HCT116 (cell line): ENCODE measurements at regions not wholly inside any gene's neighbourhood (a gene's known extent, or its start where the extent isn't known, plus 50 kb on each side); places are given as distances from the start of the nearest gene placed in this dataset.

Experiments
- ATAC-seq: fragments of 200-7000 bp; cut with Tn5 transposase; 2 replicates; pipeline ENCODE4 v1.9.1; 2020; ENCODE audit warnings: mild to moderate bottlenecking, moderate library complexity
- BruUV-seq: library from RNA; stranded (reverse); fragments of 400-500 nt; replicated peaks from 2 replicates; lab custom pipeline; 2021; lab: Mats Ljungman, UMichigan
- CTCF ChIA-PET: fragments of 300-600 bp; sonication (Branson Sonifier 250); formaldehyde crosslinking; loops from one replicate; lab custom pipeline; 2021; ENCODE audit warnings: antibody characterized with exemption; lab: Charles Lee
- POLR2A ChIA-PET: fragments of 300-600, 350-600 bp; sonication (Branson Sonifier 250); formaldehyde crosslinking; loops from one replicate; lab custom pipeline; 2021; ENCODE audit warnings: antibody characterized with exemption; lab: Charles Lee
- RAD21 ChIA-PET, 2 experiments: fragments of 300-600 bp; sonication (Branson Sonifier 250); formaldehyde crosslinking; loops; one replicate each; lab custom pipeline; 2023; ENCODE audit warnings: low total read pairs in 2 of 2; ENCODE audit not compliant: uncharacterized antibody in 2 of 2, unreplicated experiment in 2 of 2, low non-redundant PET in 1 of 2; lab: Charles Lee
- DNase-seq: peaks from one replicate; pipeline ENCODE4 v3.0.0-alpha.2; 2010; ENCODE audit warnings: low read depth, low spot score
- H2AFZ ChIP-seq: fragments of 200-600 bp; shearing (Covaris generic), sonication (generic); 2 replicates; pipeline ENCODE4 v1.6.1; 2017; ENCODE audit warnings: low read depth, mixed run types, mixed read lengths, antibody characterized with exemption, low read length; ENCODE audit not compliant: poor library complexity, severe bottlenecking
- H3K27ac ChIP-seq: 2 replicates; pipeline ENCODE4 v1.5.1; 2012; ENCODE audit warnings: low read depth, low read length
- H3K27me3 ChIP-seq: fragments of 200-600 bp; sonication (generic); 2 replicates; pipeline ENCODE4 v1.6.1; 2016; ENCODE audit warnings: mixed run types, low read length, mixed read lengths; ENCODE audit not compliant: insufficient read depth
- H3K36me3 ChIP-seq, 2 experiments: fragments of 200-500 bp in 1 of 2; fragments of 200-600 bp in 1 of 2; sonication (Bioruptor generic) in 1 of 2; sonication (generic) in 1 of 2; 2 replicates each; pipeline versions ENCODE4 v1.5.1 to v1.6.1; 2014 to 2016; ENCODE audit warnings: low read length in 2 of 2, inconsistent platforms in 1 of 2, mixed read lengths in 1 of 2, mixed run types in 1 of 2; ENCODE audit not compliant: insufficient read depth in 2 of 2, control insufficient read depth in 1 of 2
- H3K4me1 ChIP-seq, 2 experiments: fragments of 200-600 bp in 1 of 2; sonication (generic) in 1 of 2; 2 replicates each; pipeline versions ENCODE4 v1.5.1 to v1.6.1; 2012 to 2017; ENCODE audit warnings: low read length in 2 of 2, inconsistent platforms in 1 of 2, mild to moderate bottlenecking in 1 of 2, mixed read lengths in 1 of 2, mixed run types in 1 of 2, moderate library complexity in 1 of 2; ENCODE audit not compliant: insufficient read depth in 2 of 2, control insufficient read depth in 1 of 2
- H3K4me2 ChIP-seq: fragments of 200-600 bp; sonication (generic); 2 replicates; pipeline ENCODE4 v1.6.1; 2017; ENCODE audit warnings: mixed run types, low read length, mixed read lengths
- H3K4me3 ChIP-seq, 2 experiments: fragments of 200-600 bp in 1 of 2; sonication (generic) in 1 of 2; replicated peaks in 1 of 2; 2 replicates each; pipeline ENCODE4 v1.5.1; 2011 to 2016; ENCODE audit warnings: low read length in 2 of 2, control low read depth in 1 of 2, low read depth in 1 of 2, mild to moderate bottlenecking in 1 of 2, mixed read lengths in 1 of 2, mixed run types in 1 of 2
- H3K79me2 ChIP-seq: fragments of 200-600 bp; sonication (generic); 2 replicates; pipeline ENCODE4 v1.6.1; 2017; ENCODE audit warnings: mild to moderate bottlenecking, mixed run types, low read length, moderate library complexity, mixed read lengths; ENCODE audit not compliant: insufficient read depth
- H3K9ac ChIP-seq: fragments of 200-600 bp; sonication (generic); 2 replicates; pipeline ENCODE4 v1.6.1; 2016; ENCODE audit warnings: low read length, mixed read lengths
- H3K9me2 ChIP-seq: fragments of 200-600 bp; sonication (generic), shearing (Covaris generic); 2 replicates; pipeline ENCODE4 v1.6.1; 2017; ENCODE audit warnings: mixed run types, mild to moderate bottlenecking, moderate library complexity; ENCODE audit not compliant: insufficient read depth
- H3K9me3 ChIP-seq, 2 experiments: fragments of 200-500 bp in 1 of 2; fragments of 200-600 bp in 1 of 2; sonication (Bioruptor generic) in 1 of 2; sonication (generic) in 1 of 2; 2 replicates each; pipeline ENCODE4 v1.6.1; 2014 to 2017; ENCODE audit warnings: low read length in 2 of 2, mixed read lengths in 2 of 2, inconsistent platforms in 1 of 2, low read depth in 1 of 2, mild to moderate bottlenecking in 1 of 2, mixed run types in 1 of 2, moderate library complexity in 1 of 2; ENCODE audit not compliant: control insufficient read depth in 1 of 2, insufficient read depth in 1 of 2
- H4K20me1 ChIP-seq: fragments of 200-600 bp; sonication (generic), shearing (Covaris generic); 2 replicates; pipeline ENCODE4 v1.6.1; 2017; ENCODE audit warnings: mixed run types, mild to moderate bottlenecking, moderate library complexity; ENCODE audit not compliant: insufficient read depth
- CBX3 ChIP-seq: IDR thresholded peaks from 2 replicates; pipeline ENCODE4 v1.6.1; 2012; ENCODE audit warnings: low read depth
- EZH2 ChIP-seq: fragments of 200-600 bp; sonication (generic); IDR thresholded peaks from 2 replicates; pipeline ENCODE4 v1.6.1; 2017; ENCODE audit warnings: antibody characterized with exemption, mixed run types
- EZH2phosphoT487 ChIP-seq: fragments of 200-600 bp; IDR thresholded peaks from 2 replicates; pipeline ENCODE4 v1.6.1; 2018; ENCODE audit warnings: antibody characterized with exemption, borderline replicate concordance
- FOSL1 ChIP-seq: IDR thresholded peaks from 2 replicates; pipeline ENCODE4 v1.6.1; 2012; ENCODE audit warnings: low read depth
- JUND ChIP-seq: IDR thresholded peaks from 2 replicates; pipeline ENCODE4 v1.6.1; 2012
- POLR2A ChIP-seq: IDR thresholded peaks from 2 replicates; pipeline ENCODE4 v1.7.0; 2011; ENCODE audit warnings: borderline replicate concordance; ENCODE audit not compliant: insufficient read depth, insufficient read length; ENCODE audit errors: extremely low read depth
- POLR2AphosphoS5 ChIP-seq: IDR thresholded peaks from 2 replicates; pipeline ENCODE4 v1.6.1; 2011; ENCODE audit warnings: mild to moderate bottlenecking, low read depth, low read length, moderate library complexity
- SIN3A ChIP-seq: IDR thresholded peaks from 2 replicates; pipeline ENCODE4 v1.6.1; 2012; ENCODE audit warnings: low read depth
- SP1 ChIP-seq: IDR thresholded peaks from 2 replicates; pipeline ENCODE4 v1.6.1; 2012; ENCODE audit warnings: low read depth
- SRF ChIP-seq: IDR thresholded peaks from 2 replicates; pipeline ENCODE4 v1.6.1; 2012; ENCODE audit warnings: low read depth
- TCF7L2 ChIP-seq: IDR thresholded peaks from 2 replicates; pipeline ENCODE4 v1.7.0; 2011; ENCODE audit warnings: borderline replicate concordance, inconsistent platforms; ENCODE audit not compliant: insufficient read depth, insufficient read length; ENCODE audit errors: extremely low read depth
- ZFX ChIP-seq: fragments of 450-650 bp; IDR thresholded peaks from 2 replicates; pipeline ENCODE4 v1.6.1; 2017
- ZNF274 ChIP-seq: fragments of 200-500 bp; sonication (Bioruptor generic); IDR thresholded peaks from 2 replicates; pipeline ENCODE4 v1.6.1; 2014; ENCODE audit warnings: mild to moderate bottlenecking, low read depth, low read length, inconsistent platforms
- intact Hi-C: fragments of 100-400 bp; cut with micrococcal nuclease; formaldehyde crosslinking; loops from 2 replicates; pipeline ENCODE4 v1.10.0; 2022
- TF ChIP-seq, protein P1 (sequence below): IDR thresholded peaks from 2 replicates; pipeline ENCODE4 v1.6.1; 2011; ENCODE audit warnings: mild to moderate bottlenecking, low read length, moderate library complexity; ENCODE audit not compliant: insufficient replicate concordance; ENCODE audit errors: extremely low read depth
- TF ChIP-seq, protein P2 (sequence below): IDR thresholded peaks from 2 replicates; pipeline ENCODE4 v1.6.1; 2012; ENCODE audit warnings: low read depth
- TF ChIP-seq, protein P3 (sequence below), 3 experiments: fragments of 200-600 bp in 1 of 3; sonication (generic) in 1 of 3; IDR thresholded peaks in 2 of 3; conservative IDR thresholded peaks in 1 of 3; 2 replicates each; pipeline ENCODE4 v1.5.1; 2012 to 2017; ENCODE audit warnings: low read depth in 2 of 3, low read length in 2 of 3, antibody characterized with exemption in 1 of 3, borderline replicate concordance in 1 of 3, control low read depth in 1 of 3, mild to moderate bottlenecking in 1 of 3, mixed read lengths in 1 of 3, mixed run types in 1 of 3, moderate library complexity in 1 of 3; ENCODE audit not compliant: insufficient read depth in 1 of 3
- TF ChIP-seq, protein P4 (sequence below): IDR thresholded peaks from 2 replicates; pipeline ENCODE4 v1.6.1; 2012

DNA sequence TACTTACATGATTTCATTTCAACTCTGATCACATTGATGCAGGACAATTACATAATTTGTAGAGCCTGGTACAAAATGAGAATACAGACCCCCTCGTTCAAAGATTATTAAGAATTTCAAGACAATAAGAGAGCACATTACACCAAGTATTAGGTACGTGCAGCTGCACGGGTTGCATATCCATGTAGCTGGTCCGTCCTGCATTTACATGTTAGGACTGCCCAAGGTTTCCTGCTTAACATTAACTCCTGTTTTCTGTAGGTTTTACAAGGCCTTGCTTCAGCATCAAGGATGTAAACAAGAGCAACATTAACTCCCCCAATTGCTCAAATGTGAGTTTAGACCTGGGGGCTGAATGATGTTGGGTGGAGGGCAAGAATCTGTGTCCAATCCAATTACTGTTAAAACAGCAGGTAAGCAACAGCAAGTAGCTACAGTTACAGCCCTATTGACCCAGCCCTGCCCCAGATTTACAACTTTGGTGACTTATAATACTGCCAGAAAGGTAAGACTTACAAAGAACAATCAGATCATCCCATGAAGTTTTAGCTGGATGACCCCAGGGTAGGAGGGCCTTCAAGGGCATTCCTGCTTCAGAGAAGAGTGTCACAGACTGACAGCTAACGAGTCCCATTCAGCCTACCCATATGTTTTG, 127.4 kb upstream of the PPP2R3A start:
- H3K9me2 ChIP-seq: no peaks in the 10 kb centered on the region
- H3K27ac ChIP-seq: no peak overlapping the region
- DNase-seq (no peak), ATAC-seq (no peak)
- intact Hi-C loops: no loop called here
- POLR2A ChIA-PET: no interaction called here
- no peak overlapping the region for H3K4me3 ChIP-seq
- H4K20me1 ChIP-seq: no peaks in the 10 kb centered on the region; the same call in 1 of the 2 replicates
- H2AFZ ChIP-seq: no peak overlapping the region
- H3K4me1 ChIP-seq: no peaks in the 10 kb centered on the region
- CTCF ChIA-PET: no interaction called here
- BruUV-seq: no TSS peak
- RAD21 ChIA-PET: no interaction called here
- TF ChIP-seq JUND (no peak), EZH2phosphoT487 (no peak), EZH2 (no peak), POLR2A (no peak), SRF (no peak), FOSL1 (no peak), ZFX (no peak), TCF7L2 (no peak), ZNF274 (no peak), CBX3 (no peak), SIN3A (no peak), SP1 (no peak), POLR2AphosphoS5 (no peak)
- TF ChIP-seq, protein P1, sequence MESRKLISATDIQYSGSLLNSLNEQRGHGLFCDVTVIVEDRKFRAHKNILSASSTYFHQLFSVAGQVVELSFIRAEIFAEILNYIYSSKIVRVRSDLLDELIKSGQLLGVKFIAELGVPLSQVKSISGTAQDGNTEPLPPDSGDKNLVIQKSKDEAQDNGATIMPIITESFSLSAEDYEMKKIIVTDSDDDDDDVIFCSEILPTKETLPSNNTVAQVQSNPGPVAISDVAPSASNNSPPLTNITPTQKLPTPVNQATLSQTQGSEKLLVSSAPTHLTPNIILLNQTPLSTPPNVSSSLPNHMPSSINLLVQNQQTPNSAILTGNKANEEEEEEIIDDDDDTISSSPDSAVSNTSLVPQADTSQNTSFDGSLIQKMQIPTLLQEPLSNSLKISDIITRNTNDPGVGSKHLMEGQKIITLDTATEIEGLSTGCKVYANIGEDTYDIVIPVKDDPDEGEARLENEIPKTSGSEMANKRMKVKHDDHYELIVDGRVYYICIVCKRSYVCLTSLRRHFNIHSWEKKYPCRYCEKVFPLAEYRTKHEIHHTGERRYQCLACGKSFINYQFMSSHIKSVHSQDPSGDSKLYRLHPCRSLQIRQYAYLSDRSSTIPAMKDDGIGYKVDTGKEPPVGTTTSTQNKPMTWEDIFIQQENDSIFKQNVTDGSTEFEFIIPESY: no peak
- TF ChIP-seq, protein P2, sequence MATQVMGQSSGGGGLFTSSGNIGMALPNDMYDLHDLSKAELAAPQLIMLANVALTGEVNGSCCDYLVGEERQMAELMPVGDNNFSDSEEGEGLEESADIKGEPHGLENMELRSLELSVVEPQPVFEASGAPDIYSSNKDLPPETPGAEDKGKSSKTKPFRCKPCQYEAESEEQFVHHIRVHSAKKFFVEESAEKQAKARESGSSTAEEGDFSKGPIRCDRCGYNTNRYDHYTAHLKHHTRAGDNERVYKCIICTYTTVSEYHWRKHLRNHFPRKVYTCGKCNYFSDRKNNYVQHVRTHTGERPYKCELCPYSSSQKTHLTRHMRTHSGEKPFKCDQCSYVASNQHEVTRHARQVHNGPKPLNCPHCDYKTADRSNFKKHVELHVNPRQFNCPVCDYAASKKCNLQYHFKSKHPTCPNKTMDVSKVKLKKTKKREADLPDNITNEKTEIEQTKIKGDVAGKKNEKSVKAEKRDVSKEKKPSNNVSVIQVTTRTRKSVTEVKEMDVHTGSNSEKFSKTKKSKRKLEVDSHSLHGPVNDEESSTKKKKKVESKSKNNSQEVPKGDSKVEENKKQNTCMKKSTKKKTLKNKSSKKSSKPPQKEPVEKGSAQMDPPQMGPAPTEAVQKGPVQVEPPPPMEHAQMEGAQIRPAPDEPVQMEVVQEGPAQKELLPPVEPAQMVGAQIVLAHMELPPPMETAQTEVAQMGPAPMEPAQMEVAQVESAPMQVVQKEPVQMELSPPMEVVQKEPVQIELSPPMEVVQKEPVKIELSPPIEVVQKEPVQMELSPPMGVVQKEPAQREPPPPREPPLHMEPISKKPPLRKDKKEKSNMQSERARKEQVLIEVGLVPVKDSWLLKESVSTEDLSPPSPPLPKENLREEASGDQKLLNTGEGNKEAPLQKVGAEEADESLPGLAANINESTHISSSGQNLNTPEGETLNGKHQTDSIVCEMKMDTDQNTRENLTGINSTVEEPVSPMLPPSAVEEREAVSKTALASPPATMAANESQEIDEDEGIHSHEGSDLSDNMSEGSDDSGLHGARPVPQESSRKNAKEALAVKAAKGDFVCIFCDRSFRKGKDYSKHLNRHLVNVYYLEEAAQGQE: no peak
- TF ChIP-seq, protein P3, sequence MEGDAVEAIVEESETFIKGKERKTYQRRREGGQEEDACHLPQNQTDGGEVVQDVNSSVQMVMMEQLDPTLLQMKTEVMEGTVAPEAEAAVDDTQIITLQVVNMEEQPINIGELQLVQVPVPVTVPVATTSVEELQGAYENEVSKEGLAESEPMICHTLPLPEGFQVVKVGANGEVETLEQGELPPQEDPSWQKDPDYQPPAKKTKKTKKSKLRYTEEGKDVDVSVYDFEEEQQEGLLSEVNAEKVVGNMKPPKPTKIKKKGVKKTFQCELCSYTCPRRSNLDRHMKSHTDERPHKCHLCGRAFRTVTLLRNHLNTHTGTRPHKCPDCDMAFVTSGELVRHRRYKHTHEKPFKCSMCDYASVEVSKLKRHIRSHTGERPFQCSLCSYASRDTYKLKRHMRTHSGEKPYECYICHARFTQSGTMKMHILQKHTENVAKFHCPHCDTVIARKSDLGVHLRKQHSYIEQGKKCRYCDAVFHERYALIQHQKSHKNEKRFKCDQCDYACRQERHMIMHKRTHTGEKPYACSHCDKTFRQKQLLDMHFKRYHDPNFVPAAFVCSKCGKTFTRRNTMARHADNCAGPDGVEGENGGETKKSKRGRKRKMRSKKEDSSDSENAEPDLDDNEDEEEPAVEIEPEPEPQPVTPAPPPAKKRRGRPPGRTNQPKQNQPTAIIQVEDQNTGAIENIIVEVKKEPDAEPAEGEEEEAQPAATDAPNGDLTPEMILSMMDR (IDR thresholded peaks at IDR 0.05 in 2 of 3, conservative IDR thresholded peaks at IDR 0.05 in 1 of 3; ENCODE audit: borderline replicate concordance in 1 of 3, insufficient read depth in 1 of 3, low read depth in 2 of 3, low read length in 2 of 3): no peak
- TF ChIP-seq, protein P4, sequence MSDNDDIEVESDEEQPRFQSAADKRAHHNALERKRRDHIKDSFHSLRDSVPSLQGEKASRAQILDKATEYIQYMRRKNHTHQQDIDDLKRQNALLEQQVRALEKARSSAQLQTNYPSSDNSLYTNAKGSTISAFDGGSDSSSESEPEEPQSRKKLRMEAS: no peak
- peaks cover 42% of the 10 kb centered on the region for H3K27me3 ChIP-seq
- H3K9me3 ChIP-seq: no peaks in the 10 kb centered on the region
- H3K9ac ChIP-seq: no peak overlapping the region
- H3K36me3 ChIP-seq: no peaks in the 10 kb centered on the region
- H3K4me2 ChIP-seq: no peak overlapping the region
- no peaks in the 10 kb centered on the region for H3K79me2 ChIP-seq
